HepG2 (cell line): ENCODE measurements at regions not wholly inside any gene's neighbourhood (a gene's known extent, or its start where the extent isn't known, plus 50 kb on each side); places are given as distances from the start of the nearest gene placed in this dataset.

Experiments
- CHD2 ChIP-seq: IDR thresholded peaks from 2 replicates; pipeline ENCODE4 v1.6.1; 2011; ENCODE audit warnings: low read depth, low read length, improper control_type of control experiment
- ETV6 ChIP-seq: sonication (generic); formaldehyde crosslinking; conservative IDR thresholded peaks from 2 replicates; pipeline ENCODE4 v1.4.0; 2020; ENCODE audit warnings: missing genetic modification reagents
- POLR2A ChIP-seq, 2 experiments: IDR thresholded peaks; 2 replicates each; pipeline ENCODE4 v1.6.1; 2011; ENCODE audit warnings: low read depth in 2 of 2, low read length in 2 of 2, mild to moderate bottlenecking in 1 of 2, moderate library complexity in 1 of 2; ENCODE audit not compliant: insufficient read depth in 1 of 2
- TF ChIP-seq, protein P1 (sequence below): sonication (generic); formaldehyde crosslinking; IDR thresholded peaks from 2 replicates; pipeline ENCODE4 v1.4.0; 2020; ENCODE audit warnings: mild to moderate bottlenecking, low read depth, missing genetic modification reagents
- TF ChIP-seq, protein P2 (sequence below): sonication (generic); formaldehyde crosslinking; conservative IDR thresholded peaks from 2 replicates; pipeline ENCODE4 v1.4.0; 2020; ENCODE audit warnings: missing genetic modification reagents

DNA sequence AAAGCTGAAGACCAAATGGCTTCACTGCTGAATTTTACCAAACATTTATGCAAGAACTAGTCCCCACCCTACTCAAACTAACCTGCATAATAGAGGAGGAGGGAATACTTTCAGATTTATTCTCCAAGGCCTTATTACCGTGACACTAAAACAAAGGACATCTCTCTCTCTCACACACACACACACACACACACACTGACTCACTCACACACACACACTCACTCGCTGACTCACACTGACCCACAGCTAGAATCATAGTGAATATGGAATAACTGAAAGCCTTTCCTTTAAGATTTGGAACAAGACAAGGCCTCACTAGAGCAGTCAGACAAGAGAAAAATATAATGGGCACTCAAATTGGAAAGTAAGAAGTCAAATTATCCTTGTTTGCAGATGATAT, 1014.1 kb downstream of the TMTC2 start:
- TF ChIP-seq, protein P1, sequence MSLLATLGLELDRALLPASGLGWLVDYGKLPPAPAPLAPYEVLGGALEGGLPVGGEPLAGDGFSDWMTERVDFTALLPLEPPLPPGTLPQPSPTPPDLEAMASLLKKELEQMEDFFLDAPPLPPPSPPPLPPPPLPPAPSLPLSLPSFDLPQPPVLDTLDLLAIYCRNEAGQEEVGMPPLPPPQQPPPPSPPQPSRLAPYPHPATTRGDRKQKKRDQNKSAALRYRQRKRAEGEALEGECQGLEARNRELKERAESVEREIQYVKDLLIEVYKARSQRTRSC (CRISPR knock-in tag) = no peak
- TF ChIP-seq CHD2 (no peak), ETV6 (no peak), POLR2A (IDR thresholded peaks at IDR 0.05; ENCODE audit: insufficient read depth in 1 of 2, low read depth in 2 of 2, low read length in 2 of 2) (no peak)
- TF ChIP-seq, protein P2, sequence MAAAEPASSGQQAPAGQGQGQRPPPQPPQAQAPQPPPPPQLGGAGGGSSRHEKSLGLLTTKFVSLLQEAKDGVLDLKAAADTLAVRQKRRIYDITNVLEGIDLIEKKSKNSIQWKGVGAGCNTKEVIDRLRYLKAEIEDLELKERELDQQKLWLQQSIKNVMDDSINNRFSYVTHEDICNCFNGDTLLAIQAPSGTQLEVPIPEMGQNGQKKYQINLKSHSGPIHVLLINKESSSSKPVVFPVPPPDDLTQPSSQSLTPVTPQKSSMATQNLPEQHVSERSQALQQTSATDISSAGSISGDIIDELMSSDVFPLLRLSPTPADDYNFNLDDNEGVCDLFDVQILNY (CRISPR knock-in tag) = no peak
